ENCODE measurements at regions not wholly inside any gene's neighbourhood (a gene's known extent, or its start where the extent isn't known, plus 50 kb on each side); places are given as distances from the start of the nearest gene placed in this dataset.

- TF ChIP-seq CTCF (IDR thresholded peaks at IDR 0.05; ENCODE audit: insufficient read depth, low read depth, low read length, missing control alignments) = no peak
- no peak for DNase-seq (ENCODE audit: low read depth)
- H3K4me3 ChIP-seq (ENCODE audit: low read depth, low read length) = no peak overlapping the region
Observed at GRCh38 chr13:33610438-33611120, 207.4 kb upstream of the RFC3 start.

- TF ChIP-seq CTCF (IDR thresholded peaks at IDR 0.05; ENCODE audit: insufficient read depth, low read depth, low read length, missing control alignments) = no peak
- no peak overlapping the region for H3K4me3 ChIP-seq (ENCODE audit: low read depth, low read length)
- DNase-seq (ENCODE audit: low read depth) = no peak
Observed at GRCh38 chr13:33611121-33611805, 206.7 kb upstream of the RFC3 start.

GRCh38 chr13:33612641-33613638 lies 205.0 kb upstream of the RFC3 start:
- H3K4me3 ChIP-seq (ENCODE audit: low read depth, low read length) = no peak overlapping the region
- TF ChIP-seq CTCF (IDR thresholded peaks at IDR 0.05; ENCODE audit: insufficient read depth, low read depth, low read length, missing control alignments) = no peak
- peak; percentile 21 for DNase-seq (ENCODE audit: low read depth)

GRCh38 chr13:33615436-33615835 lies 202.5 kb upstream of the RFC3 start:
- no peak for TF ChIP-seq CTCF (IDR thresholded peaks at IDR 0.05; ENCODE audit: insufficient read depth, low read depth, low read length, missing control alignments)
- DNase-seq (ENCODE audit: low read depth) = no peak
- no peak overlapping the region for H3K4me3 ChIP-seq (ENCODE audit: low read depth, low read length)

GRCh38 chr13:33616130-33616529 lies 201.8 kb upstream of the RFC3 start:
- DNase-seq (ENCODE audit: low read depth) = no peak
- H3K4me3 ChIP-seq (ENCODE audit: low read depth, low read length) = no peak overlapping the region
- TF ChIP-seq CTCF (IDR thresholded peaks at IDR 0.05; ENCODE audit: insufficient read depth, low read depth, low read length, missing control alignments) = no peak

- DNase-seq (ENCODE audit: low read depth) = no peak
- H3K4me3 ChIP-seq (ENCODE audit: low read depth, low read length) = no peak overlapping the region
- no peak for TF ChIP-seq CTCF (IDR thresholded peaks at IDR 0.05; ENCODE audit: insufficient read depth, low read depth, low read length, missing control alignments)
Observed at GRCh38 chr13:33617055-33617454, 200.9 kb upstream of the RFC3 start.

All from GM12865 (cell line).